TTC549 (cell line): ENCODE measurements at regions not wholly inside any gene's neighbourhood (a gene's known extent, or its start where the extent isn't known, plus 50 kb on each side); places are given as distances from the start of the nearest gene placed in this dataset.
"Not testable (repeated sequence)": the region's sequence is repeated elsewhere in the genome, so short reads cannot be mapped to it uniquely, and the experiment has no call there.

ENCODE experiments used
- FAIRE-seq: peaks from 2 replicates; lab custom pipeline; 2012; peaks lifted over from hg19 to GRCh38; lab: Jason Lieb, UNC

- FAIRE-seq: no peak
These were observed 661.7 kb upstream of the AUTS2 start for GRCh38 chr7:68936471-68937035.

GRCh38 chr7:68938151-68938550 lies 660.1 kb upstream of the AUTS2 start:
- no peak for FAIRE-seq

GRCh38 chr7:68943786-68944185 lies 654.5 kb upstream of the AUTS2 start:
- FAIRE-seq: no peak

- FAIRE-seq: no peak
These were observed 642.6 kb upstream of the AUTS2 start for GRCh38 chr7:68955656-68956055.

GRCh38 chr7:68958571-68958970 lies 639.7 kb upstream of the AUTS2 start:
- FAIRE-seq: no peak

- no peak for FAIRE-seq
These were observed 634.7 kb upstream of the AUTS2 start for GRCh38 chr7:68963552-68963951.

- no peak for FAIRE-seq
These were observed 634.2 kb upstream of the AUTS2 start for GRCh38 chr7:68964060-68964459.

- no peak for FAIRE-seq
These were observed 632.9 kb upstream of the AUTS2 start for GRCh38 chr7:68965351-68965750.

GRCh38 chr7:68967598-68967997 lies 630.7 kb upstream of the AUTS2 start:
- FAIRE-seq: no peak

- no peak for FAIRE-seq
These were observed 628.7 kb upstream of the AUTS2 start for GRCh38 chr7:68969571-68969970.

GRCh38 chr7:68971634-68972340 lies 626.5 kb upstream of the AUTS2 start:
- no peak for FAIRE-seq

- FAIRE-seq: no peak
These were observed 620.8 kb upstream of the AUTS2 start for GRCh38 chr7:68977385-68978055.

GRCh38 chr7:68978710-68979109 lies 619.6 kb upstream of the AUTS2 start:
- FAIRE-seq: no peak

- FAIRE-seq: no peak
These were observed 618.3 kb upstream of the AUTS2 start for GRCh38 chr7:68980011-68980410.

- not testable (repeated sequence) for FAIRE-seq
These were observed 617.8 kb upstream of the AUTS2 start for GRCh38 chr7:68980432-68980831.

GRCh38 chr7:68984306-68984705 lies 614.0 kb upstream of the AUTS2 start:
- FAIRE-seq: no peak

- no peak for FAIRE-seq
These were observed 603.4 kb upstream of the AUTS2 start for GRCh38 chr7:68994841-68995240.

- FAIRE-seq: no peak
These were observed 600.1 kb upstream of the AUTS2 start for GRCh38 chr7:68998136-68998535.

- no peak for FAIRE-seq
These were observed 595.9 kb upstream of the AUTS2 start for GRCh38 chr7:69002416-69002815.

GRCh38 chr7:69012149-69012548 lies 586.1 kb upstream of the AUTS2 start:
- no peak for FAIRE-seq

GRCh38 chr7:69017208-69017607 lies 581.1 kb upstream of the AUTS2 start:
- no peak for FAIRE-seq

- no peak for FAIRE-seq
These were observed 580.1 kb upstream of the AUTS2 start for GRCh38 chr7:69018200-69018599.

- FAIRE-seq: no peak
These were observed 578.8 kb upstream of the AUTS2 start for GRCh38 chr7:69019437-69019836.

- no peak for FAIRE-seq
These were observed 577.7 kb upstream of the AUTS2 start for GRCh38 chr7:69020536-69020935.
